H1 (cell line): ENCODE measurements at regions not wholly inside any gene's neighbourhood (a gene's known extent, or its start where the extent isn't known, plus 50 kb on each side); places are given as distances from the start of the nearest gene placed in this dataset.
A peak's percentile ranks its signal among the peaks of the same experiment; 100 is the strongest.

Experiments used
- CTCF ChIA-PET: fragments of 300-600 bp; sonication (Branson Sonifier 250); formaldehyde crosslinking; loops from one replicate; lab custom pipeline; 2021; ENCODE audit not compliant: partially characterized antibody; lab: Charles Lee
- POLR2A ChIA-PET: fragments of 300-600 bp; sonication (Branson Sonifier 250); formaldehyde crosslinking; loops from one replicate; lab custom pipeline; 2021; ENCODE audit warnings: inconsistent platforms; ENCODE audit not compliant: partially characterized antibody; lab: Charles Lee
- DNase-seq, 2 experiments: peaks; one replicate each; pipeline versions ENCODE4 v3.0.0 to v3.0.0-alpha.2; 2010 to 2022; ENCODE audit warnings: low spot score in 2 of 2, low read depth in 1 of 2, mixed read lengths in 1 of 2
- FAIRE-seq: peaks from 2 replicates; lab custom pipeline; 2011; peaks lifted over from hg19 to GRCh38; lab: Jason Lieb, UNC
- H2AFZ ChIP-seq: 2 replicates; pipeline ENCODE4 v1.8.1; 2012; ENCODE audit warnings: low read length, inconsistent platforms
- H2AK5ac ChIP-seq: 2 replicates; pipeline ENCODE4 v1.6.1; 2013; ENCODE audit warnings: low read depth, low read length
- H2BK120ac ChIP-seq: replicated peaks from 2 replicates; pipeline ENCODE3; 2013; ENCODE audit warnings: low read depth, low read length, inconsistent platforms
- H2BK12ac ChIP-seq: 2 replicates; pipeline ENCODE4 v1.6.1; 2013; ENCODE audit warnings: low read depth, low read length
- H2BK15ac ChIP-seq: 2 replicates; pipeline ENCODE4 v1.6.1; 2013; ENCODE audit warnings: low read length
- H2BK20ac ChIP-seq: 2 replicates; pipeline ENCODE4 v1.6.1; 2013; ENCODE audit warnings: low read length
- H2BK5ac ChIP-seq: 2 replicates; pipeline ENCODE4 v1.6.1; 2013; ENCODE audit warnings: low read depth, low read length
- H3K14ac ChIP-seq: 2 replicates; pipeline ENCODE4 v1.6.1; 2013; ENCODE audit warnings: inconsistent platforms; ENCODE audit not compliant: insufficient read length
- H3K18ac ChIP-seq: 2 replicates; pipeline ENCODE4 v1.6.1; 2013; ENCODE audit warnings: low read length; ENCODE audit errors: extremely low read depth
- H3K23ac ChIP-seq: 2 replicates; pipeline ENCODE4 v1.6.1; 2013; ENCODE audit warnings: inconsistent platforms; ENCODE audit not compliant: insufficient read length
- H3K23me2 ChIP-seq: 2 replicates; pipeline ENCODE4 v1.6.1; 2013; ENCODE audit warnings: low read depth, low read length
- H3K27ac ChIP-seq: 2 replicates; pipeline ENCODE4 v1.6.1; 2011; ENCODE audit warnings: low read depth, low read length, inconsistent platforms
- H3K27me3 ChIP-seq, 4 experiments: replicated peaks in 1 of 4; 1 replicate in 1 of 4; 2 replicates in 3 of 4; pipeline versions ENCODE4 v1.6.1 to v1.8.1; 2011 to 2013; ENCODE audit warnings: low read length in 3 of 4, mild to moderate bottlenecking in 3 of 4, inconsistent platforms in 2 of 4, mixed read lengths in 2 of 4, moderate library complexity in 1 of 4; ENCODE audit not compliant: control insufficient read depth in 3 of 4, insufficient read depth in 3 of 4; ENCODE audit errors: extremely low read depth in 1 of 4
- H3K36me3 ChIP-seq, 4 experiments: 2 replicates each; pipeline versions ENCODE4 v1.6.1 to v1.8.1; 2011 to 2013; ENCODE audit warnings: mild to moderate bottlenecking in 4 of 4, low read length in 3 of 4, moderate library complexity in 2 of 4, control low read depth in 1 of 4, inconsistent platforms in 1 of 4; ENCODE audit not compliant: insufficient read depth in 4 of 4, control insufficient read depth in 2 of 4
- H3K4ac ChIP-seq: replicated peaks from 2 replicates; pipeline ENCODE3; 2013; ENCODE audit warnings: low read length, low read depth, mixed read lengths, inconsistent platforms; ENCODE audit not compliant: insufficient read length
- H3K4me1 ChIP-seq, 4 experiments: replicated peaks in 1 of 4; 1 replicate in 1 of 4; 2 replicates in 3 of 4; pipeline versions ENCODE4 v1.6.1 to v1.8.1; 2011 to 2013; ENCODE audit warnings: low read length in 3 of 4, inconsistent platforms in 2 of 4, mixed read lengths in 1 of 4; ENCODE audit not compliant: insufficient read depth in 4 of 4, control insufficient read depth in 3 of 4
- H3K4me2 ChIP-seq, 2 experiments: 2 replicates each; pipeline versions ENCODE4 v1.6.1 to v1.8.1; 2011 to 2013; ENCODE audit warnings: low read depth in 2 of 2, low read length in 2 of 2, control low read depth in 1 of 2, inconsistent platforms in 1 of 2, mild to moderate bottlenecking in 1 of 2; ENCODE audit not compliant: insufficient read depth in 1 of 2
- H3K4me3 ChIP-seq, 4 experiments: fragments of 200-600, 300-600 bp in 1 of 4; sonication (generic), shearing (Covaris generic), sonication (Bioruptor Twin) in 1 of 4; 2 replicates each; pipeline versions ENCODE4 v1.5.1 to v1.8.1; 2011 to 2016; ENCODE audit warnings: low read length in 4 of 4, low read depth in 3 of 4, control low read depth in 2 of 4, inconsistent platforms in 2 of 4, mild to moderate bottlenecking in 2 of 4, mixed read lengths in 1 of 4, moderate library complexity in 1 of 4; ENCODE audit not compliant: insufficient read depth in 2 of 4; ENCODE audit errors: extremely low read depth in 1 of 4
- H3K56ac ChIP-seq: replicated peaks from 2 replicates; pipeline ENCODE3; 2013; ENCODE audit warnings: low read depth, mild to moderate bottlenecking, mixed read lengths, low read length, inconsistent platforms; ENCODE audit not compliant: insufficient read length
- H3K79me1 ChIP-seq: 2 replicates; pipeline ENCODE4 v1.6.1; 2013; ENCODE audit warnings: low read depth, low read length, control low read depth
- H3K79me2 ChIP-seq, 2 experiments: 2 replicates each; pipeline versions ENCODE4 v1.6.1 to v1.8.1; 2012 to 2013; ENCODE audit warnings: low read length in 2 of 2, mild to moderate bottlenecking in 2 of 2, inconsistent platforms in 1 of 2; ENCODE audit not compliant: insufficient read depth in 2 of 2, control insufficient read depth in 1 of 2
- H3K9ac ChIP-seq, 4 experiments: replicated peaks in 1 of 4; 1 replicate in 1 of 4; 2 replicates in 3 of 4; pipeline versions ENCODE4 v1.6.1 to v1.8.1; 2011 to 2013; ENCODE audit warnings: low read depth in 3 of 4, low read length in 3 of 4, control low read depth in 2 of 4, mild to moderate bottlenecking in 2 of 4, moderate library complexity in 2 of 4, inconsistent platforms in 1 of 4; ENCODE audit errors: extremely low read depth in 1 of 4
- H3K9me3 ChIP-seq, 2 experiments: 2 replicates each; pipeline versions ENCODE4 v1.6.1 to v1.8.1; 2012 to 2013; ENCODE audit warnings: mild to moderate bottlenecking in 2 of 2, moderate library complexity in 2 of 2, control low read depth in 1 of 2, inconsistent platforms in 1 of 2, low read depth in 1 of 2, low read length in 1 of 2, mixed read lengths in 1 of 2; ENCODE audit not compliant: insufficient read depth in 2 of 2
- H4K20me1 ChIP-seq, 2 experiments: replicated peaks in 1 of 2; 2 replicates each; pipeline versions ENCODE3 to v1.8.1; 2011 to 2013; ENCODE audit warnings: inconsistent platforms in 2 of 2, low read length in 2 of 2, mild to moderate bottlenecking in 1 of 2; ENCODE audit not compliant: insufficient read depth in 2 of 2, control insufficient read depth in 1 of 2
- H4K5ac ChIP-seq: 2 replicates; pipeline ENCODE4 v1.6.1; 2013; ENCODE audit warnings: low read length, low read depth, mixed read lengths, inconsistent platforms; ENCODE audit not compliant: insufficient read length
- H4K8ac ChIP-seq: 2 replicates; pipeline ENCODE4 v1.8.0; 2013; ENCODE audit warnings: mild to moderate bottlenecking, moderate library complexity, low read length, inconsistent platforms; ENCODE audit not compliant: insufficient read depth; ENCODE audit errors: extremely low read depth
- H4K91ac ChIP-seq: replicated peaks from 2 replicates; pipeline ENCODE3; 2013; ENCODE audit warnings: low read length, mixed read lengths, inconsistent platforms; ENCODE audit not compliant: insufficient read length
- CHD1 ChIP-seq: IDR thresholded peaks from 2 replicates; pipeline ENCODE4 v1.6.1; 2012; ENCODE audit warnings: low read depth, low read length, improper control_type of control experiment
- NANOG ChIP-seq: IDR thresholded peaks from 2 replicates; pipeline ENCODE4 v1.6.1; 2011; ENCODE audit warnings: low read length, low read depth, mild to moderate bottlenecking, inconsistent platforms; ENCODE audit not compliant: insufficient read depth, poor library complexity, severe bottlenecking
- TBP ChIP-seq: IDR thresholded peaks from 2 replicates; pipeline ENCODE4 v1.6.1; 2011; ENCODE audit warnings: low read depth, low read length, improper control_type of control experiment
- TCF12 ChIP-seq: IDR thresholded peaks from 2 replicates; pipeline ENCODE4 v1.6.1; 2011; ENCODE audit warnings: low read depth, mild to moderate bottlenecking, low read length
- WGBS, 2 experiments: shearing (Covaris generic) in 1 of 2; methylation state at CpG; one replicate each; pipeline versions ENCODE4 v1.1.6 to v1.1.7; 2013 to 2015; ENCODE audit warnings: low lambda C conversion rate in 2 of 2, mixed read lengths in 2 of 2, inconsistent platforms in 1 of 2, low coverage in 1 of 2, missing lambda C conversion rate in 1 of 2; ENCODE audit not compliant: insufficient replicate concordance in 2 of 2, insufficient coverage in 1 of 2, insufficient read length in 1 of 2; ENCODE audit errors: extremely low coverage in 1 of 2, missing lambda C conversion rate in 1 of 2; 5-methylcytosine and 5-hydroxymethylcytosine counted together
- TF ChIP-seq, protein P1 (sequence below): IDR thresholded peaks from 2 replicates; pipeline ENCODE4 v1.6.1; 2011; ENCODE audit warnings: low read length, improper control_type of control experiment

- Histone ChIP-seq H4K91ac (peak overlapping the region; percentile 94), H2BK20ac (peak overlapping the region; percentile 97; the same call in 1 of the 2 replicates), H3K4ac (no peak overlapping the region), H3K4me3 (no peak overlapping the region), H3K27ac (no peak overlapping the region), H3K9me3 (no peaks in the 10 kb centered on the region), H3K23ac (no peak overlapping the region)
- POLR2A ChIA-PET = no interaction called here
- no peak for DNase-seq
- TF ChIP-seq TCF12 = no peak
- TF ChIP-seq CHD1 = no peak
- TF ChIP-seq, protein P1, sequence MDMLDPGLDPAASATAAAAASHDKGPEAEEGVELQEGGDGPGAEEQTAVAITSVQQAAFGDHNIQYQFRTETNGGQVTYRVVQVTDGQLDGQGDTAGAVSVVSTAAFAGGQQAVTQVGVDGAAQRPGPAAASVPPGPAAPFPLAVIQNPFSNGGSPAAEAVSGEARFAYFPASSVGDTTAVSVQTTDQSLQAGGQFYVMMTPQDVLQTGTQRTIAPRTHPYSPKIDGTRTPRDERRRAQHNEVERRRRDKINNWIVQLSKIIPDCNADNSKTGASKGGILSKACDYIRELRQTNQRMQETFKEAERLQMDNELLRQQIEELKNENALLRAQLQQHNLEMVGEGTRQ = no peak
- no peak for TF ChIP-seq NANOG
- TF ChIP-seq TBP = no peak
- TF ChIP-seq, all 59 proteins: peak for 0
- H2AK5ac ChIP-seq = peak overlapping the region; percentile 33; the same call in 1 of the 2 replicates
- 67% methylated on average over 1 of the region's 1 CpG; no CpG with 5 or more reads in 1 of the 2 experiments for WGBS, 2 experiments
- H4K5ac ChIP-seq = no peak overlapping the region
- H3K4me2 ChIP-seq = no peak overlapping the region; a peak in 1 of 4 replicates
- H2BK15ac ChIP-seq = no peak overlapping the region
- FAIRE-seq = no peak
- H3K79me2 ChIP-seq = no peaks in the 10 kb centered on the region
- H3K14ac ChIP-seq = no peak overlapping the region
- H3K79me1 ChIP-seq = no peaks in the 10 kb centered on the region
- H2BK120ac ChIP-seq = peak overlapping the region; percentile 36
- H4K8ac ChIP-seq = no peak overlapping the region
- peak overlapping the region; percentile 97 for H2BK12ac ChIP-seq
- H3K4me1 ChIP-seq = peaks cover 0 to 19% (median 4%) of the 10 kb centered on the region in 4 experiments; a peak in 3 of 7 replicates
- H3K27me3 ChIP-seq = no peaks in the 10 kb centered on the region
- H4K20me1 ChIP-seq = no peaks in the 10 kb centered on the region
- H3K36me3 ChIP-seq = no peaks in the 10 kb centered on the region
- CTCF ChIA-PET = interaction anchor here (0.8 kb wide), 1 partner anchor 67 kb away, joined by 3 read pairs; no protein-coding TSS in a partner anchor
- H2AFZ ChIP-seq = peak overlapping the region; percentile 59; the same call in 1 of the 2 replicates
- H3K18ac ChIP-seq = 0 out of 2 replicates have a peak overlapping the region, but pooled peaks have one; percentile 78
- H3K23me2 ChIP-seq = no peaks in the 10 kb centered on the region
- no peak overlapping the region for H3K56ac ChIP-seq
- peak overlapping the region; percentile 76; the same call in 1 of the 2 replicates for H2BK5ac ChIP-seq
- H3K9ac ChIP-seq = no peak overlapping the region
These were observed 1043.9 kb upstream of the EPHA7 start for GRCh38 chr6:94463306-94463705.
